Ovary (tissue), 3 donors: ENCODE measurements at regions not wholly inside any gene's neighbourhood (a gene's known extent, or its start where the extent isn't known, plus 50 kb on each side); places are given as distances from the start of the nearest gene placed in this dataset.

ENCODE experiments used
- EP300 ChIP-seq: sonication (generic); formaldehyde crosslinking; IDR thresholded peaks from one replicate; pipeline ENCODE4 v1.6.1; 2017; ENCODE audit warnings: antibody characterized with exemption
- POLR2A ChIP-seq: fragments of 450-650 bp; IDR thresholded peaks from one replicate; pipeline ENCODE4 v1.6.1; 2017; ENCODE audit warnings: antibody characterized with exemption, mild to moderate bottlenecking, moderate library complexity
- TF ChIP-seq, protein P1 (sequence below), 3 donors: fragments of 450-650 bp in 2 of 3; fragments of 200-600 bp in 1 of 3; IDR thresholded peaks; one replicate each; pipeline versions ENCODE4 v1.5.1 to v1.8.0; 2016 to 2022; ENCODE audit warnings: antibody characterized with exemption in 3 of 3, mild to moderate bottlenecking in 1 of 3
- donor health status: DM: no; HTN: no; CAD: no.

DNA sequence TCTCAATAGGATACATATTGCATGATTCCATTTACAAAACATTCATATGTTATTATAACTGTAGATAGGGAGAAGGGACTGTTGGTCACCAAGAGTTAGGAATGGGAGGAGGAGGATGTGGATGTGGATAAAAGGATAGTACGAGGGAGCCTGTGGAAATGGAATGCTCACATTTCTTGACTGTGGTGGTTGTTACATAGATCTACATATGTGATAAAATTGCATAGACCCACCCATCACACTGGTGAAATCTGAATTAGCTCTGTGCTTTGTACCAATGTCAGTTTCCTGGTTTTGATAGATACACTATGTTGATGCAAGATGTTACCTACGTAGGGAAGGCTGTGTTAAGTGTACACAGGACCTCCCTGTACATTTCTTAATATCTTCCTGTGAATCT lies 233.5 kb upstream of the MTPN start:
- TF ChIP-seq, protein P1, sequence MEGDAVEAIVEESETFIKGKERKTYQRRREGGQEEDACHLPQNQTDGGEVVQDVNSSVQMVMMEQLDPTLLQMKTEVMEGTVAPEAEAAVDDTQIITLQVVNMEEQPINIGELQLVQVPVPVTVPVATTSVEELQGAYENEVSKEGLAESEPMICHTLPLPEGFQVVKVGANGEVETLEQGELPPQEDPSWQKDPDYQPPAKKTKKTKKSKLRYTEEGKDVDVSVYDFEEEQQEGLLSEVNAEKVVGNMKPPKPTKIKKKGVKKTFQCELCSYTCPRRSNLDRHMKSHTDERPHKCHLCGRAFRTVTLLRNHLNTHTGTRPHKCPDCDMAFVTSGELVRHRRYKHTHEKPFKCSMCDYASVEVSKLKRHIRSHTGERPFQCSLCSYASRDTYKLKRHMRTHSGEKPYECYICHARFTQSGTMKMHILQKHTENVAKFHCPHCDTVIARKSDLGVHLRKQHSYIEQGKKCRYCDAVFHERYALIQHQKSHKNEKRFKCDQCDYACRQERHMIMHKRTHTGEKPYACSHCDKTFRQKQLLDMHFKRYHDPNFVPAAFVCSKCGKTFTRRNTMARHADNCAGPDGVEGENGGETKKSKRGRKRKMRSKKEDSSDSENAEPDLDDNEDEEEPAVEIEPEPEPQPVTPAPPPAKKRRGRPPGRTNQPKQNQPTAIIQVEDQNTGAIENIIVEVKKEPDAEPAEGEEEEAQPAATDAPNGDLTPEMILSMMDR (IDR thresholded peaks at IDR 0.05) = no peak
- TF ChIP-seq EP300 (no peak), POLR2A (no peak)
